ENCODE measurements at regions not wholly inside any gene's neighbourhood (a gene's known extent, or its start where the extent isn't known, plus 50 kb on each side); places are given as distances from the start of the nearest gene placed in this dataset.

DNA sequence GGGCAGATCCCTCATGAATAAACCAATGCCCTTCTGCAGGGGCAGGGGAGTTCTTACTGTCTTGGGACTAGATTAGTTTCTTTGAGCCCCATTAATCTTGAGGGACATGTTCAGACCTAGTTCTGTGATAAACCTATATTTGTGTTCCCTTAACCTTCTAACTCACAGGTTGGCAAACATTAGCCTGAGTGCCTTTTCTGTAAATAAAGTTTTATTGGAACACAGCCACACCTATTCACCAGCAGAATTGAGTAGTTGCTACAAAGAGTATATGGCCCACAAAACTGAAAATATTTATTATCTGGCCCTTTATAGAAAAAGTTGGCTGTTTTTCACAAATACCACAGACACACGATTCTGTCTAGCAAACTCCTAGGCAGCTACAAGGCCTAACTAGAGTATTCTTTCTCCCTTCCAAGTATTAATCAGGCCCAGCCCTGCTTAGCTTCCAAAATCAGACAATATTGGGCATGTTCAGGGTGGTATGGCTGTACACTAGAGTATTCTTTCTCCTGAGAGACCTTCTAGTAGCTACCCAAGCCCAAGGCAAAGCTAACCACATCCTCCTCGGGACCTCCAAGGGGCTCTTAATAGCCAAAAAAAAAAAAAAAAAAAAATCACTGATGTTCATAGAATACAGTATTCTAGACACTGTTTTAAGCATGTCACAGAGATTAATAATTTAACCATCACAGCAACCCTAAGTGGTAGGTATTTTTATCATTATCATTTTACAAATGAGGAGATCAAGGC lies 199.3 kb upstream of the PWP1 start:
- Mint-ChIP-seq H3K4me1 (ENCODE audit: unreplicated experiment) (no peaks in the 10 kb centered on the region), H3K27me3 (ENCODE audit: unreplicated experiment) (peaks cover 9% of the 10 kb centered on the region), H3K9me3 (ENCODE audit: unreplicated experiment) (no peaks in the 10 kb centered on the region), H3K36me3 (ENCODE audit: unreplicated experiment) (no peaks in the 10 kb centered on the region), H3K4me3 (ENCODE audit: unreplicated experiment) (no peak overlapping the region), H3K27ac (ENCODE audit: unreplicated experiment) (no peak overlapping the region)
- TF ChIP-seq CTCF (IDR thresholded peaks at IDR 0.05): no peak
- DNase-seq (ENCODE audit: extremely low spot score, unreplicated experiment): no peak

- Mint-ChIP-seq H3K9me3 (ENCODE audit: unreplicated experiment) (no peaks in the 10 kb centered on the region), H3K27ac (ENCODE audit: unreplicated experiment) (no peak overlapping the region), H3K4me1 (ENCODE audit: unreplicated experiment) (no peaks in the 10 kb centered on the region), H3K27me3 (ENCODE audit: unreplicated experiment) (peaks cover 9% of the 10 kb centered on the region), H3K4me3 (ENCODE audit: unreplicated experiment) (no peak overlapping the region), H3K36me3 (ENCODE audit: unreplicated experiment) (no peaks in the 10 kb centered on the region)
- TF ChIP-seq CTCF (IDR thresholded peaks at IDR 0.05): no peak
- no peak for DNase-seq (ENCODE audit: extremely low spot score, unreplicated experiment)
These were observed 198.5 kb upstream of the PWP1 start for GRCh38 chr12:107487011-107487680.

- peaks cover 9% of the 10 kb centered on the region for H3K27me3 Mint-ChIP-seq (ENCODE audit: unreplicated experiment)
- no peak overlapping the region for H3K27ac Mint-ChIP-seq (ENCODE audit: unreplicated experiment)
- H3K36me3 Mint-ChIP-seq (ENCODE audit: unreplicated experiment): no peaks in the 10 kb centered on the region
- no peak for TF ChIP-seq CTCF (IDR thresholded peaks at IDR 0.05)
- no peaks in the 10 kb centered on the region for H3K9me3 Mint-ChIP-seq (ENCODE audit: unreplicated experiment)
- no peaks in the 10 kb centered on the region for H3K4me1 Mint-ChIP-seq (ENCODE audit: unreplicated experiment)
- DNase-seq (ENCODE audit: extremely low spot score, unreplicated experiment): no peak
- no peak overlapping the region for H3K4me3 Mint-ChIP-seq (ENCODE audit: unreplicated experiment)
These were observed 196.9 kb upstream of the PWP1 start for GRCh38 chr12:107488666-107489065.

- Mint-ChIP-seq H3K27ac (ENCODE audit: unreplicated experiment) (no peak overlapping the region), H3K4me3 (ENCODE audit: unreplicated experiment) (no peak overlapping the region), H3K9me3 (ENCODE audit: unreplicated experiment) (no peaks in the 10 kb centered on the region), H3K4me1 (ENCODE audit: unreplicated experiment) (no peaks in the 10 kb centered on the region), H3K27me3 (ENCODE audit: unreplicated experiment) (no peaks in the 10 kb centered on the region), H3K36me3 (ENCODE audit: unreplicated experiment) (no peaks in the 10 kb centered on the region)
- DNase-seq (ENCODE audit: extremely low spot score, unreplicated experiment): no peak
- TF ChIP-seq CTCF (IDR thresholded peaks at IDR 0.05): no peak
These were observed 195.6 kb upstream of the PWP1 start for GRCh38 chr12:107490010-107490409.

GRCh38 chr12:107491856-107492255 lies 193.7 kb upstream of the PWP1 start:
- no peak overlapping the region for H3K4me3 Mint-ChIP-seq (ENCODE audit: unreplicated experiment)
- DNase-seq (ENCODE audit: extremely low spot score, unreplicated experiment): no peak
- no peaks in the 10 kb centered on the region for H3K36me3 Mint-ChIP-seq (ENCODE audit: unreplicated experiment)
- no peaks in the 10 kb centered on the region for H3K4me1 Mint-ChIP-seq (ENCODE audit: unreplicated experiment)
- H3K27ac Mint-ChIP-seq (ENCODE audit: unreplicated experiment): no peak overlapping the region
- H3K9me3 Mint-ChIP-seq (ENCODE audit: unreplicated experiment): no peaks in the 10 kb centered on the region
- no peaks in the 10 kb centered on the region for H3K27me3 Mint-ChIP-seq (ENCODE audit: unreplicated experiment)
- no peak for TF ChIP-seq CTCF (IDR thresholded peaks at IDR 0.05)

Data from osteocyte (in vitro differentiated cells).